Neural progenitor cell (in vitro differentiated cells): ENCODE measurements at regions not wholly inside any gene's neighbourhood (a gene's known extent, or its start where the extent isn't known, plus 50 kb on each side); places are given as distances from the start of the nearest gene placed in this dataset.

Experiments
- DNase-seq: peaks from one replicate; pipeline ENCODE4 v3.0.0-alpha.2; 2016; ENCODE audit warnings: low spot score
- H2AFZ ChIP-seq: fragments of 200-600 bp; sonication (generic); replicated peaks from 2 replicates; pipeline ENCODE4 v1.6.1; 2016; ENCODE audit warnings: antibody characterized with exemption
- H3F3A ChIP-seq: fragments of 200-600 bp; sonication (generic); 2 replicates; pipeline ENCODE4 v1.6.1; 2016; ENCODE audit warnings: antibody characterized with exemption, low read depth
- H3K27ac ChIP-seq: fragments of 200-600 bp; sonication (generic); 2 replicates; pipeline ENCODE4 v1.5.1; 2016; ENCODE audit warnings: mild to moderate bottlenecking
- H3K27me3 ChIP-seq: fragments of 200-600 bp; sonication (generic); 2 replicates; pipeline ENCODE4 v1.6.1; 2016; ENCODE audit warnings: mild to moderate bottlenecking, moderate library complexity
- H3K36me3 ChIP-seq: fragments of 200-600 bp; sonication (generic); 2 replicates; pipeline ENCODE4 v1.5.1; 2016
- H3K4me1 ChIP-seq: fragments of 200-600 bp; sonication (generic); 2 replicates; pipeline ENCODE4 v1.6.1; 2016; ENCODE audit warnings: mixed run types
- H3K4me2 ChIP-seq: fragments of 200-600 bp; sonication (generic); 2 replicates; pipeline ENCODE4 v1.6.1; 2016
- H3K4me3 ChIP-seq: fragments of 200-600 bp; sonication (generic); 2 replicates; pipeline ENCODE4 v1.5.1; 2016
- H3K79me2 ChIP-seq: fragments of 200-600 bp; sonication (generic); 2 replicates; pipeline ENCODE4 v1.6.1; 2016; ENCODE audit warnings: low read depth
- H3K9ac ChIP-seq: fragments of 200-600 bp; sonication (generic); 2 replicates; pipeline ENCODE4 v1.6.1; 2016
- H3K9me3 ChIP-seq: fragments of 200-600 bp; sonication (generic); 2 replicates; pipeline ENCODE4 v1.5.1; 2016; ENCODE audit warnings: low read depth
- H4K20me1 ChIP-seq: fragments of 200-600 bp; sonication (generic); 2 replicates; pipeline ENCODE4 v1.6.1; 2016; ENCODE audit warnings: low read depth
- H3K27ac Mint-ChIP-seq: 3 replicates; pipeline ENCODE4 v1.8.0; 2021; ENCODE audit warnings: mixed read lengths
- H3K27me3 Mint-ChIP-seq: 2 replicates; pipeline ENCODE4 v1.8.0; 2022; ENCODE audit warnings: low read depth, mild to moderate bottlenecking, inconsistent platforms, moderate library complexity, mixed read lengths; ENCODE audit not compliant: insufficient read depth
- H3K36me3 Mint-ChIP-seq: 3 replicates; pipeline ENCODE4 v1.8.0; 2021; ENCODE audit warnings: mixed read lengths
- H3K4me1 Mint-ChIP-seq: 3 replicates; pipeline ENCODE4 v1.8.0; 2021; ENCODE audit warnings: mixed read lengths
- H3K4me3 Mint-ChIP-seq: 3 replicates; pipeline ENCODE4 v1.8.0; 2021; ENCODE audit warnings: mild to moderate bottlenecking, moderate library complexity, mixed read lengths
- H3K9me3 Mint-ChIP-seq: 3 replicates; pipeline ENCODE4 v1.8.0; 2020; ENCODE audit warnings: mixed read lengths
- EZH2 ChIP-seq: fragments of 200-600 bp; sonication (generic); IDR thresholded peaks from 2 replicates; pipeline ENCODE4 v1.6.1; 2017; ENCODE audit warnings: antibody characterized with exemption, mild to moderate bottlenecking, moderate library complexity
- EZH2phosphoT487 ChIP-seq: fragments of 200-600 bp; sonication (generic); IDR thresholded peaks from 2 replicates; pipeline ENCODE4 v1.6.1; 2017; ENCODE audit warnings: antibody characterized with exemption
- TF ChIP-seq, protein P1 (sequence below): fragments of 200-600 bp; sonication (generic); IDR thresholded peaks from 2 replicates; pipeline ENCODE4 v1.5.1; 2017; ENCODE audit warnings: antibody characterized with exemption, mild to moderate bottlenecking

- Histone ChIP-seq H3F3A (no peaks in the 10 kb centered on the region), H3K4me3 (no peak overlapping the region), H3K36me3 (no peaks in the 10 kb centered on the region), H2AFZ (no peak overlapping the region), H3K9me3 (no peaks in the 10 kb centered on the region), H3K79me2 (no peaks in the 10 kb centered on the region), H4K20me1 (no peaks in the 10 kb centered on the region), H3K9ac (no peak overlapping the region), H3K4me2 (no peak overlapping the region), H3K27me3 (no peaks in the 10 kb centered on the region), H3K27ac (no peak overlapping the region), H3K4me1 (no peaks in the 10 kb centered on the region)
- peaks cover 8% of the 10 kb centered on the region for H3K9me3 Mint-ChIP-seq
- H3K4me3 Mint-ChIP-seq: no peak overlapping the region
- TF ChIP-seq, protein P1, sequence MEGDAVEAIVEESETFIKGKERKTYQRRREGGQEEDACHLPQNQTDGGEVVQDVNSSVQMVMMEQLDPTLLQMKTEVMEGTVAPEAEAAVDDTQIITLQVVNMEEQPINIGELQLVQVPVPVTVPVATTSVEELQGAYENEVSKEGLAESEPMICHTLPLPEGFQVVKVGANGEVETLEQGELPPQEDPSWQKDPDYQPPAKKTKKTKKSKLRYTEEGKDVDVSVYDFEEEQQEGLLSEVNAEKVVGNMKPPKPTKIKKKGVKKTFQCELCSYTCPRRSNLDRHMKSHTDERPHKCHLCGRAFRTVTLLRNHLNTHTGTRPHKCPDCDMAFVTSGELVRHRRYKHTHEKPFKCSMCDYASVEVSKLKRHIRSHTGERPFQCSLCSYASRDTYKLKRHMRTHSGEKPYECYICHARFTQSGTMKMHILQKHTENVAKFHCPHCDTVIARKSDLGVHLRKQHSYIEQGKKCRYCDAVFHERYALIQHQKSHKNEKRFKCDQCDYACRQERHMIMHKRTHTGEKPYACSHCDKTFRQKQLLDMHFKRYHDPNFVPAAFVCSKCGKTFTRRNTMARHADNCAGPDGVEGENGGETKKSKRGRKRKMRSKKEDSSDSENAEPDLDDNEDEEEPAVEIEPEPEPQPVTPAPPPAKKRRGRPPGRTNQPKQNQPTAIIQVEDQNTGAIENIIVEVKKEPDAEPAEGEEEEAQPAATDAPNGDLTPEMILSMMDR: no peak
- TF ChIP-seq EZH2phosphoT487: no peak
- no peak for TF ChIP-seq EZH2
- no peak for DNase-seq
- H3K27me3 Mint-ChIP-seq: peaks cover 2% of the 10 kb centered on the region
- H3K36me3 Mint-ChIP-seq: no peaks in the 10 kb centered on the region
- no peaks in the 10 kb centered on the region for H3K4me1 Mint-ChIP-seq
- no peak overlapping the region for H3K27ac Mint-ChIP-seq
These were observed 172.4 kb upstream of the NFE2L3 start for GRCh38 chr7:25979605-25980004.

- Mint-ChIP-seq H3K4me1 (no peaks in the 10 kb centered on the region), H3K27me3 (peaks cover 3% of the 10 kb centered on the region), H3K27ac (no peak overlapping the region), H3K9me3 (peaks cover 1% of the 10 kb centered on the region), H3K4me3 (no peak overlapping the region), H3K36me3 (no peaks in the 10 kb centered on the region)
- no peaks in the 10 kb centered on the region for H3K27me3 ChIP-seq
- H2AFZ ChIP-seq: no peak overlapping the region
- H3K4me2 ChIP-seq: no peak overlapping the region
- no peaks in the 10 kb centered on the region for H3K36me3 ChIP-seq
- H3K4me1 ChIP-seq: no peaks in the 10 kb centered on the region
- H3K4me3 ChIP-seq: no peak overlapping the region
- H3F3A ChIP-seq: no peaks in the 10 kb centered on the region
- DNase-seq: no peak
- no peak for TF ChIP-seq EZH2phosphoT487
- TF ChIP-seq EZH2: no peak
- TF ChIP-seq, protein P1: no peak
- no peaks in the 10 kb centered on the region for H4K20me1 ChIP-seq
- no peaks in the 10 kb centered on the region for H3K9me3 ChIP-seq
- no peak overlapping the region for H3K9ac ChIP-seq
- H3K27ac ChIP-seq: no peak overlapping the region
- no peaks in the 10 kb centered on the region for H3K79me2 ChIP-seq
These were observed 169.3 kb upstream of the NFE2L3 start for GRCh38 chr7:25982684-25983083.

GRCh38 chr7:25985196-25985595 is 166.8 kb upstream of the NFE2L3 start:
- H3K27ac ChIP-seq: no peak overlapping the region
- H3K4me1 ChIP-seq: no peaks in the 10 kb centered on the region
- H3K27ac Mint-ChIP-seq: no peak overlapping the region
- no peak overlapping the region for H3K4me3 Mint-ChIP-seq
- H3K9ac ChIP-seq: no peak overlapping the region
- H3K36me3 ChIP-seq: no peaks in the 10 kb centered on the region
- H3K9me3 ChIP-seq: no peaks in the 10 kb centered on the region
- H3K4me1 Mint-ChIP-seq: peaks cover 10% of the 10 kb centered on the region
- H3F3A ChIP-seq: no peaks in the 10 kb centered on the region
- no peak overlapping the region for H3K4me2 ChIP-seq
- H3K4me3 ChIP-seq: no peak overlapping the region
- H3K79me2 ChIP-seq: no peaks in the 10 kb centered on the region
- no peaks in the 10 kb centered on the region for H3K9me3 Mint-ChIP-seq
- no peaks in the 10 kb centered on the region for H3K27me3 ChIP-seq
- TF ChIP-seq EZH2: no peak
- TF ChIP-seq, protein P1: no peak
- no peak for TF ChIP-seq EZH2phosphoT487
- peaks cover 3% of the 10 kb centered on the region for H3K27me3 Mint-ChIP-seq
- no peaks in the 10 kb centered on the region for H3K36me3 Mint-ChIP-seq
- no peak for DNase-seq
- no peak overlapping the region for H2AFZ ChIP-seq
- H4K20me1 ChIP-seq: no peaks in the 10 kb centered on the region

GRCh38 chr7:25988640-25989039 is 163.4 kb upstream of the NFE2L3 start:
- no peak overlapping the region for H3K27ac Mint-ChIP-seq
- peaks cover 10% of the 10 kb centered on the region for H3K4me1 Mint-ChIP-seq
- no peaks in the 10 kb centered on the region for H3K4me1 ChIP-seq
- TF ChIP-seq, protein P1: no peak
- TF ChIP-seq EZH2phosphoT487 (no peak), EZH2 (no peak)
- H3K4me3 Mint-ChIP-seq: no peak overlapping the region
- H3K9me3 Mint-ChIP-seq: peaks cover 2% of the 10 kb centered on the region
- no peak overlapping the region for H3K9ac ChIP-seq
- H3F3A ChIP-seq: no peaks in the 10 kb centered on the region
- H3K9me3 ChIP-seq: no peaks in the 10 kb centered on the region
- H2AFZ ChIP-seq: no peak overlapping the region
- no peak overlapping the region for H3K4me3 ChIP-seq
- no peaks in the 10 kb centered on the region for H3K36me3 ChIP-seq
- peaks cover 2% of the 10 kb centered on the region for H3K27me3 Mint-ChIP-seq
- H4K20me1 ChIP-seq: no peaks in the 10 kb centered on the region
- H3K36me3 Mint-ChIP-seq: no peaks in the 10 kb centered on the region
- H3K4me2 ChIP-seq: no peak overlapping the region
- no peak overlapping the region for H3K27ac ChIP-seq
- no peaks in the 10 kb centered on the region for H3K27me3 ChIP-seq
- no peak for DNase-seq
- H3K79me2 ChIP-seq: no peaks in the 10 kb centered on the region
